ENCODE measurements at regions not wholly inside any gene's neighbourhood (a gene's known extent, or its start where the extent isn't known, plus 50 kb on each side); places are given as distances from the start of the nearest gene placed in this dataset.
A peak's percentile ranks its signal among the peaks of the same experiment; 100 is the strongest.
"Not testable (repeated sequence)": the region's sequence is repeated elsewhere in the genome, so short reads cannot be mapped to it uniquely, and the experiment has no call there.

DNA sequence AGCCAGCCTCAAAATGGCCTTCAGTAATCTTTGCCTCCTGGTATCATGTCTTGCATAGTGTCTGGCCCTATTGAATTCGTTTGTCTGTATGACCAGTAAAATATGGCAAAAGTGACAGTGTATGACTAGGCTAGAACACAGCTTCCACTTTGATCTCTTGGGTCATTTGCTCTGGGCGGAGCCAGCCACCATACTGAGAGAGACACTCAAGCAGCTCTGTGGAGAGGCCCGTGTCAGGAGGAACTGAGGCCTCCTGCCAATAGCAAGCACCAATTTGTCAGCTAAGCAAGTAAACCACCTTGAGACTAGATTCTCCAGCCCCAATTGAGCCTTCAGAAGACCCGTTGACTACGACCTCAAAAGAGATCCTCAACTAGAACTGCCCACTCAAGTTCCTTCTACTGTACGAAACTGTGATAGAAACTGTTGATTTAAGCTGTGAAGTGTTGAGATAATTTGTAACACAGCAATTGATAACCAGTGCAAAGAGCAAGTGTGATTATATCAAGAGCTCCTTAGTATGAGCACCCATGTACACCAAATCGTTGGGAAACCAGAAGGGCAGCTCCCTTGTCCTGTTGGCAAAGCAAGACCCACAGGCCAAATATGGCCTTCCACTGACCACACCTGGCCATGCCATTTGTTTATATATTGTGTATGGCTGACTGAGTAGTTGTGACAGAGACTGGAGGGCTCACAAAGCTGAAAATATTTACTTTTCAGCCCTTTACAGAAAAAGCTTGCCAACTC lies 52.7 kb upstream of the SERBP1 start:
- in situ Hi-C loops (cut with HindIII; ENCODE audit: low pct_unique_long_range_greater_than_20kb, low sequenced_read_pairs) = no loop called here
- DNase-seq (ENCODE audit: low read depth) = no peak

DNA sequence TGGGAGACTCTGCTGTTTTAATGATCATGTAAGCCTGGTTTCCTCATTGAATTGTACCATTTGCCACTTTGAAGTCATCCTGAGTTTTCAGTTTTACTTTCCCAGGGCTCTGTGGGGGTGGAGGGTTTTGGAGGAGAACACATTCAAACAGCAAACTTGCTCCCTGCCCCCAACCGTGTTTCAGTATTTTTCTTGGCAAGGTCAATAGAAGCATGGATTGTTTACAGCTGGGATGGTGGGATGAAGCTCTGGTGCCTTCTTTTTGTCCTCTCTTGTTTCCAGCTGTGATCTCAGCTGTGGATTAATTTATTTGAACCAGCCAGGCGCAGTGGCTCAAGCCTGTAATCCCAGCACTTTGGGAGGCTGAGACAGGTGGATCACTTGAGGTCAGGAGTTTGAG lies 54.3 kb upstream of the SERBP1 start:
- DNase-seq (ENCODE audit: low read depth) = no peak
- in situ Hi-C loops (cut with HindIII; ENCODE audit: low pct_unique_long_range_greater_than_20kb, low sequenced_read_pairs) = no loop called here

DNA sequence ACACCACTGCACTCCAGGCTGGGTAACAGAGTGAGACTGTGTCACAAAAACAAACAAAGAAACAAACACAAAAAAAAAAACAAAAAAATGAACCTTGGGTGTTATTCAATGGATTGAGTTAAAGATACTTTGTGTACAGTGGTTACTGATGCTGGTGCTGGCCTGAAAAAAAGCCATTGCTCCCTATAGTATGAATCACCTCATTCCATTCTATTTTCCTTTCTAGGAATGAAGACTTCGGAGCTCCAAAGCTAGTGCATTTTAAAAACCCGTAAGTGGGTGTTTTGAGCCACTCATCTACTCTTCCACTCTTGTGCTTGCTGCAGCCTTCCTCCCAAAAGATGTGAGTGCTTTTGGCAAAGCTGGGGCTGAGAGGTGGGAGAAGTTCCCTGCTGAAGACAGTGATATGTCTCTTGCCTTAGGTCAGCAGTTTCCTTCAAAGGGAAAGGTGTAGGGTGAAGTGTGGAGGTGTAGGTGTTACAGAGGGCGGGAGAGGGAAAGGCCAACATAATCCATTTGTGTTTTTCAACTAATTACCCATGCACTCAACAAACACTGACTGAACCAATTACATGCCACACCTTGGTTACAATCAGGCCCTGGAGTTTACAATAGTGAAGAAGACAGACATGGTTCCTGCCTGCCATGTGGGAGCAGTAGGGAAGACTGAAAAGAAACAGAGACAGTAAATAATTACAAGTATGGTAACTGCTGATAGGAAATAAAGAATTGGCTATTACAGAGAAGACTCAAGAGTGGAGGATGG lies 55.0 kb upstream of the SERBP1 start:
- in situ Hi-C loops (cut with HindIII; ENCODE audit: low pct_unique_long_range_greater_than_20kb, low sequenced_read_pairs) = no loop called here
- DNase-seq (ENCODE audit: low read depth) = no peak

DNA sequence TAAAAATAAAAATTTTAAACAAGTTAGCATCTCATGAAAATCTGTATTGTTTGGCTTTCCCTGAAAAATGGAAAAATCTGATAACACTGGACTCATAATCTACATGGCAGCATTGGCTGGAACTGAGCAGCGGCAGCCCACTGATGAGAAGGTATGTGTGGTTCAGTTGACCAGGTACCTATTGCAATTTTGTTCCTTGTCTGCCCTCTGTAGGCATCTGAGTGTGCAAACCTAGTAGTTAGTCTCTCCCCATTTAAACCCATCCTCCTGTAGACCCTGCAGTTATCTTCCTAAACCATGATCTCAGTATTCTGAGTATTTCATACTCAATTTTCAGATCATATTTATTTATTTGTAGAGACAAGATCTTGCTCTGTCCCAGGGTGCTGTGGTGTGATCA lies 59.4 kb upstream of the SERBP1 start:
- in situ Hi-C loops (cut with HindIII; ENCODE audit: low pct_unique_long_range_greater_than_20kb, low sequenced_read_pairs) = no loop called here
- DNase-seq (ENCODE audit: low read depth) = no peak

DNA sequence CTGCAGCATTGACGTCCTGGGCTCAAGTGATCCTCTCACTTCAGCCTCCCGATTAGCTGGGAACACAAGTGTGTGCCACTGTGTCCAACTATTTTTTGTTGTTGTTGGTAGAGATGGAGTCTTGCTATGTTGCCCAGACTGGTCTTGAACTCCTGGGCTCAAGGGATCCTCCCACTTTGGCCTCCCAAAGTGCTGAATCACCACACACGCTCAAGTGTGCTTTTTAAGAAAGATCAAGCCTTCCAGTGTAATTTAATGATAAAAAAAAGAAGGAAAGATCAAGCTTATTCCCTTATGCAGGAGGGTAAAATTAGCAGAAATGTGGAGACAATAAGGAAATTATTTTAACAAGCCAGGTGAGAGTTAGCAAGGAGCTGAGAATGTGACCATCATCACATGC lies 61.1 kb upstream of the SERBP1 start:
- no peak for DNase-seq (ENCODE audit: low read depth)
- in situ Hi-C loops (cut with HindIII; ENCODE audit: low pct_unique_long_range_greater_than_20kb, low sequenced_read_pairs) = no loop called here

DNA sequence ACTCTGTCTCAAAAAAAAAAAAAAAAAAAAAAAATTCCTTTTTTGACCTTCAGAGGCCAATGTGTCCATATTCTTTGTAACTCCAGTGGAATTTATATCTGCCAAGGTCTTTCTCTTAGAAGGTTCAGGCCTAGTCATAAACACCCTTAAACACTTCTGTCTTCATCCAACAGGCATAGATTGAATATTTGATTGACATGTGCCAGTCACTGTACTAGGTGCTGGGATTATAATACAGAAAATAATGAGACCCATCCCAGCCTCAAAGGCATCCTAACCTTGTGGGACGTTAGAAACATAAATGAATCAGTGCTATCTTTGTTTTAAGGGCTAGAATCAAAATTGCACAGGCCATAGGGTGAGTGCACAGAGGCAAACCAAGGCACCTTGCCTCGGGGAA lies 62.9 kb upstream of the SERBP1 start:
- in situ Hi-C loops (cut with HindIII; ENCODE audit: low pct_unique_long_range_greater_than_20kb, low sequenced_read_pairs) = no loop called here
- DNase-seq (ENCODE audit: low read depth) = no peak

DNA sequence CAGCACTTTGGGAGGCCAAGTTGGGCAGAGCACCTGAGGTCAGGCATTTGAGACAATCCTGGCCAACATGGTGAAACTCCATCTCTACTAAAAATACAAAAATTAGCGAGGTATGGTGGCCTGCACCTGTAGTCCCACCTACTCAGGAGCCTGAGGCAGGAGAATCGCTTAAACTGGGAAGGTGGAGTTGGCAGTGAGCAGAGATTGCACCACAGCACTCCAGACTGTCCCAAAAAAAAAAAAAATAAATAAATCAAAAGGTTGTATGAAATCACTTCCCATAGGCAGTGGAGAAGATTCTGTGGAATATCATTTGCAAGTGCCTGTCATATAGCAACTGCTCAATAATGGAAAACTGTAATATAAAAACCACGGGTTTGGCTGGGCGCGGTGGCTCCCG lies 65.1 kb upstream of the SERBP1 start:
- no peak for DNase-seq (ENCODE audit: low read depth)
- in situ Hi-C loops (cut with HindIII; ENCODE audit: low pct_unique_long_range_greater_than_20kb, low sequenced_read_pairs) = no loop called here

DNA sequence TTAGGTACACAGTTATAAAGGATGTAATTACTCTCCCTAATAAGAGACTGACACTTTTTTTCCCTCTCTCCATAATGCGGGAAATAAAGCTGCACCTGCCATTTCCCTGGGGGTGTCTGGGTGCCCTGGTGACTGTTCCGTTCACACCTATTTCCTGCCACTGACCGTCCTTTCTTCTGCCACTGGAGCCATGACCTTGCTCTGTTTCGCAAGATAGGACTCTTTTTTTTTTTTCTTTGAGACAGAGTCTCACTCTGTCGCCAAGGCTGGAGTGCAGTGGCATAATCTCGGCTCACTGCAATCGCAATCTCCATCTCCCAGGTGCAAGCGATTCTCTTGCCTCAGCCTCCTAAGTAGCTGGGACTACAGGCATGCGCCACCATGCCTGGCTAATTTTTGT lies 66.1 kb upstream of the SERBP1 start:
- DNase-seq (ENCODE audit: low read depth) = no peak
- in situ Hi-C loops (cut with HindIII; ENCODE audit: low pct_unique_long_range_greater_than_20kb, low sequenced_read_pairs) = no loop called here

DNA sequence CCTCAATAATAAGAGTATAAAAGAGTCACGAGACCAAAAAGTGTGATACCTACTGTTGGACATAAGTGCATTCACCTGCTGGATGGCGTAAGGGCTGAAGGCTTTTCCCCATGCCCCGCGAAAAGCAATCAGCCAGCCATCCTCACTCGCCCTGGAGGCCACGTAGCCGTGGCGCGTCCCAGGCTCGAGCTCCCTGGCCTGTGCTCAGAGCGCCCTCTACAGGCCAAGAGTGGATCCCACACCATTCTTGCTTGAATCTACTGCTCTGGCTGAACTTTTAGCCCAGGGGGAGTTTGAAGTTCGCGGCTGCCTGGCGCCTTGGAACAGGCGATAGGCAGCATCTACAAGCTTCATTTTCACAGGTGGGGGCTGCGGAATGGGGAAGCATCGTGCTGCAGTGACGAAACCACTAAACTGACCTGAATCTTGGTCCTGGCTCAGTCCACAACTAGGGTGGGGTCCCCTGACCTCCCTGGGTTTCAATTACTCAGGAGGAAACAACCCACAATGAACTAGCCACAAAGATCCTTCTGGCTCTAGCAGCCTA lies 70.3 kb upstream of the SERBP1 start:
- in situ Hi-C loops (cut with HindIII; ENCODE audit: low pct_unique_long_range_greater_than_20kb, low sequenced_read_pairs) = no loop called here
- peak; percentile 72 for DNase-seq (ENCODE audit: low read depth)

DNA sequence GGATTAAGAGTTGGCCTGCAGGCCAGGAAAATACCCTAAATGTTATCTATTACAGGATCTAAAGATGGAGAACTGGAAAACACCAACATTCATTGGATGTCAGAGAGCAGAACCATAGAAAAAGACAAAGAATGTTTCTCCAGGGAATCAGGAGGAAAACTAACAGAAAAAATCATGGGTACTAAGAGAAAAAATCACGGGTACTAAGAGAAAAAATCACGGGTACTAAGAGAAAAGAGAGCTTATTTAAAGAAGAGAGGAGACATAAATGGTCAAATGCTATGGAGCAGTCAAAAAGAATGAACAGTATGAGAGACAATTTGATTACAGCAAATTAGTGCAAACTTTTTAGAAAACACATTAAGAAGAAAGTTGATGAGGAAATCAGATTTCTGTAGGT lies 73.8 kb upstream of the SERBP1 start:
- in situ Hi-C loops (cut with HindIII; ENCODE audit: low pct_unique_long_range_greater_than_20kb, low sequenced_read_pairs) = no loop called here
- no peak for DNase-seq (ENCODE audit: low read depth)

DNA sequence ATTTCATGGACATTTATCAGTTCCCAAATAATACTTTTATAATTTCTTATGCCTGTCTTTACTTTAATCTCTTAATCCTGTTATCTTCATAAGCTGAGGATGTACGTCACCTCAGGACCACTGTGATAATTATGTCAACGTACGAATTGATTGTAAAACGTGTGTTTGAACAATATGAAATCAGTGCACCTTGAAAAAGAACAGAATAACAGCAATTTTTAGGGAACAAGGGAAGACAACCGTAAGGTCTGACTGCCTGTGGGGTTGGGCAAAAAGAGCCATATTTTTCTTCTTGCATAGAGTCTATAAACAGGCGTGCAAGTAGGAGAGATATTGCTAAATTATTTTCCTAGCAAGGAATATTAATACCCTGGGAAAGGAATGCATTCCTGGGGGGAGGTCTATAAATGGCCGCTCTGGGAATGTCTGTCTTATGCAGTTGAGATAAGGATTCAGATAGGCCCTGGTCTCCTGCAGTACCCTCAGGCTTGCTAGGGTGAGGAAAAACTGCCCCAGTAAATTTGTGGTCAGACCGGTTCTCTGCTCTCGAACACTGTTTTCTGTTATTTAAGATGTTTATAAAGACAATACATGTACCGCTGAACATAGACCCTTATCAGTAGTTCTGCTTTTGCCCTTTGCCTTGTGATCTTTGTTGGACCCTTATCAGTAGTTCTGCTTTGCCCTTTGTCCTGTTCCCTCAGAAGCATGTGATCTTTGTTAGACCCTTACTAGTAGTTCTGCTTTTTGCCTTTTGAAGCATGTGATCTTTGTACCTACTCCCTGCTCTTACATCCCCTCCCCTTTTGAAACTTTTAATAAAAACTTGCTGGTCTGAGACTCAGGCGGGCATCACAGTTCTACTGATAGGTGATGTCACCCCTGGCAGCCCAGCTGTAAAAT lies 83.4 kb upstream of the SERBP1 start:
- DNase-seq (ENCODE audit: low read depth); in situ Hi-C loops (cut with HindIII; ENCODE audit: low pct_unique_long_range_greater_than_20kb, low sequenced_read_pairs): not testable (repeated sequence)

DNA sequence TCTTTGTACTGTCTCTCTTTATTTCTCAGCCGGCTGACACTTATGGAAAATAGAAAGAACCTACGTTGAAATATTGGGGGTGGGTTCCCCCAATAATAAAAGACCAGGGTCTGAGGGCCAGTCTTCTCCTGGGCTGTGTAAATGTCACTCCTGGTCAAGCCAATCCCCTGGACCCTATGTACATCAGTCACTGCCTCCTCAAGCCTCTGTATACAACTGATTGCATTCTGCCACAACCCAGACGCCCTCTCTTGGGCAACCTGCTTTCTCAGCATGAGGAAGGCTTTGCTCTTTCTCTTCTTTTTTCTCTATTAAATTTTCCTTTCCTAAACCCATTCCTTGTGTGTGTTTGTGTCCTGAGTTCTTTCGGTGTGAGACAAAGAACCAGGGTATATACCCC lies 84.1 kb upstream of the SERBP1 start:
- in situ Hi-C loops (cut with HindIII; ENCODE audit: low pct_unique_long_range_greater_than_20kb, low sequenced_read_pairs) = no loop called here
- no peak for DNase-seq (ENCODE audit: low read depth)

DNA sequence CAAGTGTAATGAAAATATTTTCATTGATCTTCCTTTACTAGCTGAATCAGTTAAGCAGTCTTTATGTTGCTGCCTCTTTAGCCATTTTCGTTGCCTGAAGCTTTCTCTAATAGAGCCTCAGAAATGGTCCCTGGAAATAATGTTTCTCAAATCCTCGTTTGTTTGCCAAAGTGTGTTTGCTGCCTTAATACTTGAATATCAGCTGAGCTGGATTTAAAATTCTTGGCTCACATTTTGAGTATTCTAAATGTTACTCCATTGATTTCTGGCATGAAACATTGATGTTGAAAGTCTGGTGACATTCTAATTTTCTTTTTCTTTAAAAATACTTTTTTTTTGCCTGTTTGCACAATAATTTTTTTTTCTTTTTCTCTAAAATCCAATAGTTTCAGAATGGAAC lies 84.6 kb upstream of the SERBP1 start:
- DNase-seq (ENCODE audit: low read depth) = no peak
- in situ Hi-C loops (cut with HindIII; ENCODE audit: low pct_unique_long_range_greater_than_20kb, low sequenced_read_pairs) = no loop called here

DNA sequence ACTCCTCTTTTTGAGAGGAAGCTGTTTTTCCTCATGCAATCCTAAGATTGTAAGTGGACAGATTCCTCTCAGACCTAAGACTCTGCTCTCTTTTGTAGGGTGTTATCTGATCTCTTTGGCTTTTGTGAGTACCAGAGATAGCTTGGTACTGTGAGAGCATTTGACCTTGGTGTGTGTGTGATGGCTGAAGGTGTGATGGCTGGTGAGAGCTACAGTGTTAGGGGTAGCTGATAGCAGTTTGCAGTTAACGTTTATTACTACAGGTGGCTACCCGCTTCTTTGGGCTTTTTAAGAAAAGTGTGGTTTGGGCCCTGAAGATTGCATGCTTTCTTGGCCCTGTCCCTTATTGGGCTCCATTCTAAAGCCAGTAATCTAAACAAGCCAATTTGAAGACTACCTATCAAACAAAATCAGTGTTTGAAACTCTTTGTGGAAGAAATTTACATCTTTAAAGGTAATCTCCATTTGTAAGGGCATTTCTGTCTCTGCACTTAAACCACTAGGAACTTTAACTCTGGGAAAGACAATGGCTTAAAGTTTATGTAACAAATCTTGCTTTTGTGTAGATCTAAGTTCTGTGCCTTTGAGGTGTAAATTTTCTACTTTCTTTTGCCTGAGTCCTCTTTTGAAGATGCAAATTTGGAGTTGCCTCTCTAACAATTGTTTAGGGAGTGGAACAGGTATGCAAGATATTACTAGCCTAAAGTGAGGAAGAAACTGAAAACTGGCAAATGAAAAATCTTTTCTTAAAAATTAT lies 85.3 kb upstream of the SERBP1 start:
- no peak for DNase-seq (ENCODE audit: low read depth)
- in situ Hi-C loops (cut with HindIII; ENCODE audit: low pct_unique_long_range_greater_than_20kb, low sequenced_read_pairs) = no loop called here

DNA sequence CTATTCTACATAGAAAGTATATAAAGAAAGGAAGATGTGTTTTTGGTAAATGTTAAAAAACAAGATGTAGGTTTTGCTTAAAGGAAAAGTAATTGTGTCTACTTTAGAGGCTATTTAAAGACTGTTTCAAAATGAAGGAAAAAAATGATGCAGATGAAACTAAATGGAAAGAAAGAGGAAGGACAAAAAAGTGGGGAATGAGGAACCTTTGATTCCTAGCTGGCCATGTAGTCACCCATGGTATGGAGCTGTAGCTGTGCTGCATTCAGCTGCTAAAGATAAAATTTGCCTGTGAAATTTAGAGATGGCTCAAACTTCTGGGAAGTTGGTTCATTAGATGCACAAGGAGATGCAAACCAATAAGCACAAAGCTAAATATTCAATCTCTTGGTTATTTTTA lies 86.8 kb upstream of the SERBP1 start:
- DNase-seq (ENCODE audit: low read depth) = no peak
- in situ Hi-C loops (cut with HindIII; ENCODE audit: low pct_unique_long_range_greater_than_20kb, low sequenced_read_pairs) = no loop called here

DNA sequence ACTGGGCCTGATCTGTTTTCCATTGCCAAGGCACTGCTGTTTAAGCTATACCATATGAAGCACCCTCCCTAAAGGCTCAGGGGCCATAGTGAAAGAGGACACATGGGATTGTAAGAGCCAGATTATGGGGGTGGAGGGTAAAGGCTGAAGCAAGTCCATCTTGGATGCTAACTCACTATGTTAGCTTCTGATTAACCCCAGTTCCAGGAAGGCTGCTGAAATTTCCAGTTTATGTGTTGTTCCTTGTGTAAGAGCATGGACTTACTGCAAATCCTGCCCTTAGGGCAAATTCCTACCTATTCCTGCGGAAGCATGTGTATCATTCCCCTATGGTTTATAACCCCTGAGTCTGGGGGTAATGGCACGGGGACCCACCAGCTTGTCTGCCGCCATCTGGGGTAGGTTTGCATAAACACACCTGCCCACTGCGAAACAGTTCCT lies 91.8 kb upstream of the SERBP1 start:
- DNase-seq (ENCODE audit: low read depth) = no peak
- in situ Hi-C loops (cut with HindIII; ENCODE audit: low pct_unique_long_range_greater_than_20kb, low sequenced_read_pairs) = no loop called here

DNA sequence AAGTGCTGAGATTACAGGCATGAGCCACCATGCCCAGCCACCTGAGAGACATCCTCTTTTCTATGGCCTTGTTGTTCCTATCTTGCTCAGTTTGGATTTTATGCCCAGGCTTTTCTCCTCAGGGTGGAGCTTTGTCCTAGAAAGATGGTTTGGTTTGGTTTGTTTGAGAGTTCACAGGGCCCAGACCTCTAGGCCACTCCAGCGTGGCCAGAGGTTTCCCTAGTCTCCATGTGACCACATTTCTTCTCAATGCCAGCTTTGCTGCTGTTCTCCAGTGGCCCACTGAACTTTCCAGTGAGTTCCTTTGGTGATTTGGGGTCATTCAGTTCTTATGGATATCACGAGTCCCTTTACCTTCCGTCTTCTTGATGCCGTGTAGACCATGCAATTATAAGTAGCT lies 92.6 kb upstream of the SERBP1 start:
- no peak for DNase-seq (ENCODE audit: low read depth)
- in situ Hi-C loops (cut with HindIII; ENCODE audit: low pct_unique_long_range_greater_than_20kb, low sequenced_read_pairs) = no loop called here
